ENCODE measurements at regions not wholly inside any gene's neighbourhood (a gene's known extent, or its start where the extent isn't known, plus 50 kb on each side); places are given as distances from the start of the nearest gene placed in this dataset.

DNA sequence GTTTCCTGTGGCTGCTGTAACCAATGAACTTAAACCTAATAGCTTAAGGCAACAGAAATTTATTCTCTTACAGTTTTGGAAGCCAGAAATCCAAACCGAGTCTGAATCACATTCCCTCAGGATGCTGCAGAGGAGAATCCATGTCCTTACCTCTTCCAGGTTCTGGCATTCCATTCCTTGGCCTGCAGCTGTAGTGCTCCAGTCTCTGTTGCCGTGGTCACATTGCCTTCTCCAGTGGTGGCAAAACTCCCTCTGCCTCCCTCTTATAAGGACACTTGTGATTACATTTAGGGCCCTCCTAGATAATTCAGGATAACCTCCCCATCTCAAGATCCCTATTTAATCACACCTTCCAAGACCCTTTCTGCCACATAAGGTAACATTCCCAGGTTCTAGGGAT lies 88.7 kb upstream of the SHB start:
- no peak for TF ChIP-seq CTCF (IDR thresholded peaks at IDR 0.05; ENCODE audit: insufficient read depth, low read depth, low read length, missing control alignments)
- no peak for DNase-seq (ENCODE audit: low read depth)
- no peak overlapping the region for H3K4me3 ChIP-seq (ENCODE audit: low read depth, low read length)

GRCh38 chr9:38154501-38155421 lies 85.7 kb upstream of the SHB start:
- no peak for DNase-seq (ENCODE audit: low read depth)
- H3K4me3 ChIP-seq (ENCODE audit: low read depth, low read length): no peak overlapping the region
- TF ChIP-seq CTCF (IDR thresholded peaks at IDR 0.05; ENCODE audit: insufficient read depth, low read depth, low read length, missing control alignments): no peak

- no peak overlapping the region for H3K4me3 ChIP-seq (ENCODE audit: low read depth, low read length)
- TF ChIP-seq CTCF (IDR thresholded peaks at IDR 0.05; ENCODE audit: insufficient read depth, low read depth, low read length, missing control alignments): no peak
Measured at GRCh38 chr9:38153910-38154291, 84.9 kb upstream of the SHB start.

DNA sequence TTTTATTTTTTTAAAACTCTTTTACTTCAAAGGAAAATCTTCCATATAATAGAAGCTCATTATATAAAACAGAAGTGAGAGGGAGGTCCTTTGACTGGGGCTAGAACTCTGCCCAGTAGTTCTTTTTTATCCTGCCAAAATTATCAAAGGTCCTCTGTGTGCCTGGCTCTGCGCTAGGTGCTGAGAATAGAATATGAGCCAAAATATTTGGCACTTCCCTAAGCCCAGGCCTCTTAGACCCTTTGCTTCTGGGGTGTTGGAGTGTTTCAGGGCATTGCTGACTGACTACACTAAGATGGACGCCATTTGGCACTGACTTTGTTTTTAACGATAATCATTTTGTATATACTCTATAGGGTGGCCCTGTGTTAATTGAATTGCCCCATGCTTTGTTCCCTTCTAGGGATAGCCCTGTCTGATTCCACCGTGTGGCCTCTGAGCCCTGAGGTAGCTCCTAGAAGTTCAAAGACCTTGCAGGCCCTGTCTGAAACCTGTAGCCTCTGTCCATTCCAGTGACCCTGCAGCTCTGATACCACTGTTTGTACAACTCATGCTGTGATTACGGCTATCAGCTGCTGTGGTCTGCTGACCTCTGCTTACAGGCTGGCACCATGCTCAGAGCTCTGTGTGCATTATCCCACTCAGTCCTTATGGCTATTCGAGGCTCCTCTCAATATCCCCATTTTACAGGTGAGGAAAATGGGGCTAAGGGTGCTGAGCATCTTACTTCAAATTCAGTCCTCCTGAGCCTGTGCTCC lies 84.3 kb upstream of the SHB start:
- no peak for DNase-seq (ENCODE audit: low read depth)
- H3K4me3 ChIP-seq (ENCODE audit: low read depth, low read length): no peak overlapping the region
- no peak for TF ChIP-seq CTCF (IDR thresholded peaks at IDR 0.05; ENCODE audit: insufficient read depth, low read depth, low read length, missing control alignments)

More at GRCh38 chr9:38153910-38154291, 84.9 kb upstream of the SHB start:
- no peak for DNase-seq (ENCODE audit: low read depth)

DNA sequence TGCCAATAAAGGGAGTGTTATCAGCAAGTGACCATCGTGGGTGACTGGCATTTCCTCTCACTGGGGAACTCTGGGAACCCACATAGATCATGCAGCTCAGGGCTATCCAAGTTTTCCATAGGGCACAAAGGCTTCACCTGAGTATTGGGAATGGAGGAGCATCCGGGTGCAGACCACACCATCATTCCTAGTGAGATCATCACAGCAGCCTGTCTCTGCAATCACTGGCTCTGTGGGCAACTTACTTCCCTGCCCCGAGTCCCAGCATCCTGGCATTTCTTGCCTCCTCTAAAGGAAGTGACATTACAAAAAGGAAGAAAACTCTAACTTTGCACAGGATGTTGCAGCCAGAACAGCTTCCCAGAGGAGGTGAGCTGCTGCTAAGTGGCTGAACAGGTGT lies 80.6 kb upstream of the SHB start:
- TF ChIP-seq CTCF (IDR thresholded peaks at IDR 0.05; ENCODE audit: insufficient read depth, low read depth, low read length, missing control alignments): no peak
- no peak overlapping the region for H3K4me3 ChIP-seq (ENCODE audit: low read depth, low read length)
- no peak for DNase-seq (ENCODE audit: low read depth)

- no peak for DNase-seq (ENCODE audit: low read depth)
- TF ChIP-seq CTCF (IDR thresholded peaks at IDR 0.05; ENCODE audit: insufficient read depth, low read depth, low read length, missing control alignments): no peak
- no peak overlapping the region for H3K4me3 ChIP-seq (ENCODE audit: low read depth, low read length)
Measured at GRCh38 chr9:38146844-38147243, 77.8 kb upstream of the SHB start.
